ENCODE measurements at regions not wholly inside any gene's neighbourhood (a gene's known extent, or its start where the extent isn't known, plus 50 kb on each side); places are given as distances from the start of the nearest gene placed in this dataset.

GRCh38 chr16:65480281-65481091 lies 358.6 kb upstream of the CDH11 start:
- TF ChIP-seq GATA2 (IDR thresholded peaks at IDR 0.05; ENCODE audit: low read depth, low read length): no peak
- no peak for TF ChIP-seq GATA3 (IDR thresholded peaks at IDR 0.05; ENCODE audit: low read depth, low read length)

DNA sequence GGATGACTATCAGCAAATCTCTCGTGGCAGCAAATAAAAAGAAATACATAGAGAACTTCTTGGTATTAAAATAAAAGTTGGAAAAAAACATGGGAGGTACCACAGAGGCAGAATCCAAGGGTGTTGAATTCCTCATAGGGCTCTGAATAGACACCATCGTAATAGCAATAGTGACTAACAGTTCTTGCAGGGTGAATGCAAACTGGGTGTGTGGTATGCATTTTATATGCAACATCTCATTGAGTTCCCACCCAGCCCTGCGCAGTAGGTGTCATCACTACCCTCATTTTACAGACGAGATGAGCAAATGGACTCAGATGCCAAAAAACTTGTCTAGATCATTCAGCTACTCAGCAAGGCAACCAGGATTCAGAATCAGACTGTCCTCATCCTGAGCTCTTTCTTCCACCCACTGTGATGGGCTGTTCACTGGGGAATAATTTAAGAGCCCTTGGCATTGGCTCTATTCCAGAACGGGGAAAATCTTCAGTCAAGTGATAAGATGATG lies 354.6 kb upstream of the CDH11 start:
- TF ChIP-seq GATA3 (IDR thresholded peaks at IDR 0.05; ENCODE audit: low read depth, low read length): no peak

DNA sequence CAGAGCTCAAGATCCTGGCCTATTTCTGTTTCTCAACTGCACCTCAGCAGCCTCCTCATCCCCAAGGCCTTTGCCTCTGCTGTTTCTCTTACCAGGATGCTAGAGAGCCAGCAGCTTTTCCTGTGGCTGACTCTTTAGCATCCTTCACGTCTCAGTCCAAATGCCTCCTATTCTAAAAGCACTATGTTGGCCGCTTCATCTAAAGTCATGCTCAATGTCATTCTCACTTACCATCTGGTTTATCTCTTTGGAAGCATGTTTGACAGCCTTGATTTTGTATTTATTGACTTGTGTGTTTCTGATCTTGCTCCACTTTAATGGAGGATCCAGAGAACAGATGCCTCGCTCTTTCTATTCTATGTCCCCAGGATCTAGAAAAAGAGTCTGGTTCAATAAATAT lies 351.8 kb upstream of the CDH11 start:
- TF ChIP-seq GATA2 (IDR thresholded peaks at IDR 0.05; ENCODE audit: low read depth, low read length) (no peak), GATA3 (IDR thresholded peaks at IDR 0.05; ENCODE audit: low read depth, low read length) (no peak)

DNA sequence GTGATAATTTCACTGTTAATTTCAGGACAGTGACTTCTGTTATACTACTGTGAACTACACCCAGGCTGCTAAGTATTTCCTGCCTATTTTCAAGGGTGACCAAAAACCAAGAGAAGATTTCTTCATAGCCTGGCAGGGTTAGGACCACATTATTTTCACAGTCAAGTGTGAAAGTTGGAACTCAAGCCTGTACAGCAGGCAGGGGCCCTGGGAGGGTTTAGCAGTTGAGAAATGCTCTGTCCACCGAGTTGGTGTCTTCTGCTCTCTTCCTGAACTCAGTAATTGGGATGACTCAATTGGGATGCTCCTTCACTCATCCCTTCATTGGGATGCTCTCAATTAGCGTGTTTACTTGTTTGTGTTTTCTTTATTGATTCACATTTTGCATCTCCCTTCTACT lies 347.3 kb upstream of the CDH11 start:
- no peak for TF ChIP-seq GATA2 (IDR thresholded peaks at IDR 0.05; ENCODE audit: low read depth, low read length)
- no peak for TF ChIP-seq GATA3 (IDR thresholded peaks at IDR 0.05; ENCODE audit: low read depth, low read length)

GRCh38 chr16:65468133-65468532 lies 346.3 kb upstream of the CDH11 start:
- TF ChIP-seq GATA2 (IDR thresholded peaks at IDR 0.05; ENCODE audit: low read depth, low read length) (no peak), GATA3 (IDR thresholded peaks at IDR 0.05; ENCODE audit: low read depth, low read length) (no peak)

GRCh38 chr16:65463652-65464260 lies 341.9 kb upstream of the CDH11 start:
- TF ChIP-seq GATA2 (IDR thresholded peaks at IDR 0.05; ENCODE audit: low read depth, low read length): no peak
- TF ChIP-seq GATA3 (IDR thresholded peaks at IDR 0.05; ENCODE audit: low read depth, low read length): no peak

DNA sequence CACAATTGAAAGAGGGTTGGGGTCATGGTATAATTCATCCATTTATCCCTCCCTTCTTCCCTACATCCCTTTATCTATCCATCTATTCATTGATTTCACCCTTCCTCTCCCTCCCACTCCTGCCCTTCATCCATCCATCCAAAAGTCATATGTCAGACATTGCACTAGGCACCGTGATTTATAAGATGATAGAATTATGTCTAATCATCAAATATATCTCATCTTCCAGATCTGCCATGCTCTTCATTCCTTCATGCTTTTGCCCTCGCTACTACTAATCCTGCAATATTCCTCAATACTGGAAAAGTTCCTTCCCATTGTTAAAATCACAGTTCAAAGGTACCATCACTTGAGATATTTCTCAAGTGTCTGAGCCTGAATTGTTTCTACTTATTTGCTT lies 335.2 kb upstream of the CDH11 start:
- no peak for TF ChIP-seq GATA3 (IDR thresholded peaks at IDR 0.05; ENCODE audit: low read depth, low read length)
- TF ChIP-seq GATA2 (IDR thresholded peaks at IDR 0.05; ENCODE audit: low read depth, low read length): no peak

GRCh38 chr16:65455761-65456160 lies 333.9 kb upstream of the CDH11 start:
- TF ChIP-seq GATA3 (IDR thresholded peaks at IDR 0.05; ENCODE audit: low read depth, low read length): no peak
- no peak for TF ChIP-seq GATA2 (IDR thresholded peaks at IDR 0.05; ENCODE audit: low read depth, low read length)

GRCh38 chr16:65453646-65454045 lies 331.8 kb upstream of the CDH11 start:
- TF ChIP-seq GATA3 (IDR thresholded peaks at IDR 0.05; ENCODE audit: low read depth, low read length) (no peak), GATA2 (IDR thresholded peaks at IDR 0.05; ENCODE audit: low read depth, low read length) (no peak)

- no peak for TF ChIP-seq GATA2 (IDR thresholded peaks at IDR 0.05; ENCODE audit: low read depth, low read length)
- TF ChIP-seq GATA3 (IDR thresholded peaks at IDR 0.05; ENCODE audit: low read depth, low read length): no peak
Observed at GRCh38 chr16:65449526-65449925, 327.7 kb upstream of the CDH11 start.

DNA sequence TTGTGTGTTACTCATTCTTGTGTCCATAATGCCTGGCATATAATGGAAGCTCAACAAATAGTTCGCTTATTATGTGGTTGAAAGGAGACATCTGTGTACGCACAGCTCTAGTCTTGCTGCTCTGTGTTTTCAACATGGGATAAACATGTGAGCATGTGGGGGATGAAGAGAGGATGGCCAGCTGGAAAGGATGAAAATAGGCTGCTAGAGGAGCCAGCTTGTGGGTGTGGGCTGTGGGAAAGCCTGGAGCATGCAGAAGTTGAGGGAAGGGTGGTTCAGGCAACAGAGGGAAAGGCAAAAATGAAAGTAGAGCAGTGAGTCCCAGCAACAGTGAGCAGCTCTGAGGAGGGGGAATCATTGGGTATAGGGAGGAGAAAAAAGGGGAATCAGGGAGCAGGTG lies 324.6 kb upstream of the CDH11 start:
- TF ChIP-seq GATA3 (IDR thresholded peaks at IDR 0.05; ENCODE audit: low read depth, low read length): no peak
- TF ChIP-seq GATA2 (IDR thresholded peaks at IDR 0.05; ENCODE audit: low read depth, low read length): no peak

DNA sequence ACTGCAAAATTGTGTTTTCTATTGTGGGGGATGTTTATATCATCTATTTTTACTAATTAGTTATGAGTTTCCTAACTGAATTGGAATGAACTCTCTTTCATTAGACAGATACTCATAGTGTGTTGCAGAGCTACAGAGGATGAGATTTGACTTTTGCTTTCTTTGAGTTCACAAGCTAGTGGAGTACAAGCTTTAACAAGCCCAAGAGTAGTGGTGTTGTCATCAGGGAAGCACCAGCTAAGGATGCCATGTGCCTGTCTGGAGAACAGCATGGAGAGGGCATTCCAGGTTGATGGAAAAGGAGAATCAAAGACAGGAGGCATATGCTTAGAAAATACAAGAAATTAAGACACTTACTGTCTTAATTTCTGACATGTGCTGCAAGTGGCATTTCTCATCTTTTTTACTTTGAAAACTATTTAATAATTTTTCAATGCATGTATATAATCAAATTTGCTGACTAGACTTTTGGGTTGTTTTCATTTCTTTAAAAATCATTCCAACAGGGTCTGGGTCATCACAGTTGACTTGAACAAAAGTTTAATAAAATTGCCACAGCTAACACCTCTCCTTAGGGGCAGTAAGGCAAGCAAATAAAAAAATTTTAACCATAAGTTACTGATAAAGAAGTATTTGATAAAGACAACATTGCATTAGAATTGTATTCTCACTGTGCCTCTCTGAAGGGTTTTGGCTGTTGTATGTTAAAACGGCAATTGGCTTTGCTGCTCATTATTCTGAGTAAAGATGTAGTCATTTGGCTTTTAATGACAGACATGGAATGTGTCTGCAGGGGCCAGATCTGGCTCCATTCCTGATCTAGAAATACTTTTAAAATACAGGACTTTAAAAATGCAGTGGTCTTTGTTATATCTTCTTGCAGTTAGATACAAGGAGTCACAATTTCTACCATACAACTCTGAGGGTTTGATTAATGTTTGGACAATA lies 323.7 kb upstream of the CDH11 start:
- no peak for TF ChIP-seq GATA3 (IDR thresholded peaks at IDR 0.05; ENCODE audit: low read depth, low read length)
- no peak for TF ChIP-seq GATA2 (IDR thresholded peaks at IDR 0.05; ENCODE audit: low read depth, low read length)

GRCh38 chr16:65441501-65441900 lies 319.6 kb upstream of the CDH11 start:
- TF ChIP-seq GATA3 (IDR thresholded peaks at IDR 0.05; ENCODE audit: low read depth, low read length) (no peak), GATA2 (IDR thresholded peaks at IDR 0.05; ENCODE audit: low read depth, low read length) (no peak)

GRCh38 chr16:65429504-65430181 lies 307.8 kb upstream of the CDH11 start:
- no peak for TF ChIP-seq GATA2 (IDR thresholded peaks at IDR 0.05; ENCODE audit: low read depth, low read length)
- no peak; the same call in 1 of the 2 replicates for TF ChIP-seq GATA3 (IDR thresholded peaks at IDR 0.05; ENCODE audit: low read depth, low read length)
